ENCODE measurements at regions not wholly inside any gene's neighbourhood (a gene's known extent, or its start where the extent isn't known, plus 50 kb on each side); places are given as distances from the start of the nearest gene placed in this dataset.
"Not testable (repeated sequence)": the region's sequence is repeated elsewhere in the genome, so short reads cannot be mapped to it uniquely, and the experiment has no call there.

DNA sequence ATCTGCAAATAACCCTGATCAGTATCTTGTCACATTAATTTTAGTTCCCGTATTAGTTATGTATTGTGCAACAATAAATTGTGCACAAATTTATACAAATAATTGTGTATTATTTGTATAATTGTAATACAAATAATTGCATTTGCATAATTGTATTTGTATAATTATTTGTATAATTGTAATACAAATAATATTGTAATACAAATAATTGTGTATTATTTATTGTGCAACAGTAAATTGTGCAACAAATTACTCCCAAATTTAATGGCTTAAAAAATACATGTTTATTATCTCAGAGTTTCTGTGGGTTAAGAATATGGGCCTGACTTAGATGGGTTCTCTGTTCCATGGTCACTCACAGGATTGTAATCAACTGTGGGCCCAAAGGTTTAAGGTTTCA is 86.2 kb upstream of the SAMSN1 start:
- ChIA-PET POLR2A (no interaction called here), CTCF (no interaction called here)
- no peaks in the 10 kb centered on the region for H3K36me3 Mint-ChIP-seq
- H3K4me1 Mint-ChIP-seq (ENCODE audit: low read depth) = peaks cover 27% of the 10 kb centered on the region
- H3K4me3 Mint-ChIP-seq = no peak overlapping the region
- H3K27me3 Mint-ChIP-seq = no peaks in the 10 kb centered on the region
- DNase-seq = no peak
- intact Hi-C loops (cut with micrococcal nuclease) = no loop called here
- no peaks in the 10 kb centered on the region for H3K9me3 Mint-ChIP-seq
- no peak overlapping the region for H3K27ac Mint-ChIP-seq

DNA sequence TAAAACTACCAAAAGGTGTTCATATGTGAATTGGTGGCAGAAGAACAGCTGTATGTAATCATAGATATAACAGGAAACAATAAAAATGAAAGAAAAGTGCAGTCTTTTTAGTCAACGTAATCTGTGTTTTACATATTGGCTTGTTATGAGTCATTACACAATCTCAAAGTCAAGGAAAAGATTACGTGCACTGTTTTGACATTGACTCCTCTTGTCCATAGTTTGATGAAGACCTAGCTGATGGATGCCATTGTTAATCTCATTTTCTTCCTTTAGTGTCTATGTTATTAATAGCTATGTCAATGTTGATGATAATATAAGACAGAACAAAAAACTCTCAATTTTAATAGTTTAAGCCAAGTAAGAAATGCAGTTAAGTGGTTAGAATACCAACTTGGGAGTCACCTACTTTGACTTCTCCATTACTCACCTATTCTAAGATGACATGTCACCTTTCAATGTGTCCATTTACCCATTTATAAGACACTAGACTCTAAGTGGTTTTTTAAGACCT is 84.5 kb upstream of the SAMSN1 start:
- DNase-seq = no peak
- no peaks in the 10 kb centered on the region for H3K27me3 Mint-ChIP-seq
- H3K4me3 Mint-ChIP-seq = no peak overlapping the region
- peaks cover 5% of the 10 kb centered on the region for H3K9me3 Mint-ChIP-seq
- CTCF ChIA-PET = interaction anchor here (0.7 to 2.1 kb wide), 3 partner anchors 10 to 107 kb away, joined by 3 to 10 read pairs (median 3); no protein-coding TSS in a partner anchor
- intact Hi-C loops (cut with micrococcal nuclease) = loop anchor here (1.0 to 2.0 kb wide), 8 partner anchors 28 to 247 kb away; partner anchors contain the start of gene HSPA13
- H3K4me1 Mint-ChIP-seq (ENCODE audit: low read depth) = peaks cover 27% of the 10 kb centered on the region
- peak overlapping the region; percentile 70 for H3K27ac Mint-ChIP-seq
- H3K36me3 Mint-ChIP-seq = no peaks in the 10 kb centered on the region
- POLR2A ChIA-PET = interaction anchor here (0.6 to 1.6 kb wide), 3 partner anchors 19 to 247 kb away, joined by 3 read pairs; partner anchors contain the start of gene HSPA13

DNA sequence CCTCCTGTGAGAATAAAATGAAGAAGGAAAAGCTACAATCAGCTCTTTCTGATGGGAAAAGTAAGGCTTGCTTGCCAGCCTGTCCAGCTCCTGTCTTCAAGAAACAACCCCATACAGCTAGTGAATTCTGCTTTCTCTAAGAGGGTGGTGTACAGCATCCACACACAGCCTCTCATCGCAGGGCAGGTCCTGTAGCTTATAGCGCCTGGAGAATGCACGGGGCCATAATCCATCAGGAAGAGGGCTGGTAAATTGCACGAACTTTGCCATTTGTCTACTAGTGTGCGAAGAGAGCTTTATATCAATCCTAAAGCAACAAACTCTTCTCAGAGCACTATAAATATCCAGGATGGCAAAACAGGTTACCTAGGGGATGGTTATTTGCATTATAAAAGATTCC is 83.3 kb upstream of the SAMSN1 start:
- no peak for DNase-seq
- POLR2A ChIA-PET = interaction anchor here (1.0 kb wide), 1 partner anchor 246 kb away, joined by 3 read pairs; the partner anchor contains the start of gene HSPA13
- H3K4me3 Mint-ChIP-seq = no peak overlapping the region
- intact Hi-C loops (cut with micrococcal nuclease) = no loop called here
- no peaks in the 10 kb centered on the region for H3K27me3 Mint-ChIP-seq
- CTCF ChIA-PET = interaction anchor here (0.7 to 2.1 kb wide), 2 partner anchors 102 to 108 kb away, joined by 3 to 10 read pairs; no protein-coding TSS in a partner anchor
- no peak overlapping the region for H3K27ac Mint-ChIP-seq
- H3K36me3 Mint-ChIP-seq = peaks cover 3% of the 10 kb centered on the region
- peaks cover 27% of the 10 kb centered on the region for H3K4me1 Mint-ChIP-seq (ENCODE audit: low read depth)
- peaks cover 10% of the 10 kb centered on the region for H3K9me3 Mint-ChIP-seq

DNA sequence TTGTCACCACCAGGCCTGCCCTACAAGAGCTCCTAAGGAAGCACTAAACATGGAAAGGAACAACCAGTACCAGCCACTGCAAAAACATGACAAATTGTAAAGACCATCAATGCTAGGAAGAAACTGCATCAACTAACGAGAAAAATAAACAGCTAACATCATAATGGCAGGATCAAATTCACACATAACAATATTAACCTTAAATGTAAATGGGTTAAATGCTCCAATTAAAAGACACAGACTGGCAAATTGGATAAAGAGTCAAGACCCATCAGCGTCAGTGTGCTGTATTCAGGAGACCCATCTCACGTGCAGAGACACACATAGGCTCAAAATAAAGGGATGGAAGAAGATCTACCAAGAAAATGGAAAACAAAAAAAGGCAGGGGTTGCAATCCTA is 77.0 kb upstream of the SAMSN1 start:
- H3K27ac Mint-ChIP-seq; intact Hi-C loops (cut with micrococcal nuclease); POLR2A ChIA-PET; H3K4me3 Mint-ChIP-seq; DNase-seq; H3K27me3 Mint-ChIP-seq; CTCF ChIA-PET: not testable (repeated sequence)
- Mint-ChIP-seq H3K36me3 (peaks cover 14% of the 10 kb centered on the region), H3K9me3 (peaks cover 34% of the 10 kb centered on the region), H3K4me1 (ENCODE audit: low read depth) (peaks cover 12% of the 10 kb centered on the region)

DNA sequence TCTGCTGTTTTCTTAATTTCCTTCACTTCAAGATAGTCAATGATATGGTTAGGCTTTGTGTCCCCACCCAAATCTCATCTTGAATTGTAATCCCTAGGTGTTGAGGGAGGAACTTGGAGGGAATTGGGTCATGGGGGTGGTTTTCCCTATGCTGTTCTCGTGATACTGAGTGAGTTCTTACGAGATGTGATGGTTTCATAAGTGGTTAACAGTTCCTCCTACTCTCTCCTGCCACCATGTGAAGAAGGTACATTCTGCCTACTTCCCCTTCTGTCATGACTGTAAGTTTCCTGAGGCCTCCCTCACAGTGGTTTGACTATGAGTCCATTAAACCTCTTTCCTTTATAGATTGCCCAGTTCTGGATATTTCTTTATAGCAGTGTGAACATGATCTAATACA is 74.0 kb upstream of the SAMSN1 start:
- Mint-ChIP-seq H3K36me3 (peaks cover 12% of the 10 kb centered on the region), H3K4me1 (ENCODE audit: low read depth) (peaks cover 23% of the 10 kb centered on the region), H3K27ac (no peak overlapping the region), H3K27me3 (no peaks in the 10 kb centered on the region), H3K4me3 (no peak overlapping the region), H3K9me3 (peaks cover 25% of the 10 kb centered on the region)
- DNase-seq = no peak
- ChIA-PET POLR2A (no interaction called here), CTCF (interaction anchor here (0.7 kb wide), 1 partner anchor 16 kb away, joined by 3 read pairs; no protein-coding TSS in a partner anchor)
- intact Hi-C loops (cut with micrococcal nuclease) = no loop called here

DNA sequence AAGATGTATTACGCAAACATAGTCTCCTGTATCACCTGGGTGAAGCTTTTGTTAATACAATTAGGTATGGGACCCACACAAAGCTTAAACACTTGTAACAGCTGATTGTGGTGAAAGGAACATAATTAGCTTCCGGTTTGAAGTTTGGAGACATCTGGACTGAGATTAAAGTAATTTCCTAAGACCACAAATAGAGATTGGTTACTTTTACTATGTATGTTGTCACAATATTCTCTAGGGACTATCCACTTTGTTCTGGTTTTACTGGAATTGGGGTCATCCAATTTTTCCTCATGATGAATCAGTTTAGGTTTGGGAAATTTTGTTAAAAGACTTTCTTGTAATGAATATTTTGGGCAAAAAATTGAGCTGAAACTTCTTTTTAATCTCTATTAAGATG is 71.8 kb upstream of the SAMSN1 start:
- CTCF ChIA-PET = no interaction called here
- no peak for DNase-seq
- POLR2A ChIA-PET = no interaction called here
- peaks cover 20% of the 10 kb centered on the region for H3K9me3 Mint-ChIP-seq
- no peak overlapping the region for H3K27ac Mint-ChIP-seq
- peaks cover 12% of the 10 kb centered on the region for H3K36me3 Mint-ChIP-seq
- H3K4me3 Mint-ChIP-seq = no peak overlapping the region
- peaks cover 23% of the 10 kb centered on the region for H3K4me1 Mint-ChIP-seq (ENCODE audit: low read depth)
- no peaks in the 10 kb centered on the region for H3K27me3 Mint-ChIP-seq
- intact Hi-C loops (cut with micrococcal nuclease) = no loop called here

DNA sequence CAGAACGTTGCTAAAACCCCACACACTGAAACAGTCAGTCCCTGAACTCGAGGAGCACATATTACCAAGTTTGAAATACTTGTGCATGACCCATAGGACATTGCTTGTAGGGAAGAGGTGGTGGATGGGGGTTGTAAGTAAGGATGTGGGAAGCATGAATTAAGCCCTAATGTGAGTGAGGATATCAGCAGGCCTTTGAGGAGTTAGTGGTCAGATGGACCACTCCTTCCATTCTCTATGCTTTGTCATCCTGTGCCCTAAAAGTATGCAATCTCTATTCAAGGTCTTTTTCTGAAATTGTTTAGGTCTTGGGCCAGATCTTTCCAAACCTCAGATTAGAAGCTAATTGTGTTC is 70.9 kb upstream of the SAMSN1 start:
- peaks cover 12% of the 10 kb centered on the region for H3K9me3 Mint-ChIP-seq
- H3K4me3 Mint-ChIP-seq = no peak overlapping the region
- ChIA-PET CTCF (no interaction called here), POLR2A (no interaction called here)
- DNase-seq = no peak
- H3K27me3 Mint-ChIP-seq = no peaks in the 10 kb centered on the region
- intact Hi-C loops (cut with micrococcal nuclease) = no loop called here
- H3K4me1 Mint-ChIP-seq (ENCODE audit: low read depth) = peaks cover 23% of the 10 kb centered on the region
- peaks cover 9% of the 10 kb centered on the region for H3K36me3 Mint-ChIP-seq
- no peak overlapping the region for H3K27ac Mint-ChIP-seq

DNA sequence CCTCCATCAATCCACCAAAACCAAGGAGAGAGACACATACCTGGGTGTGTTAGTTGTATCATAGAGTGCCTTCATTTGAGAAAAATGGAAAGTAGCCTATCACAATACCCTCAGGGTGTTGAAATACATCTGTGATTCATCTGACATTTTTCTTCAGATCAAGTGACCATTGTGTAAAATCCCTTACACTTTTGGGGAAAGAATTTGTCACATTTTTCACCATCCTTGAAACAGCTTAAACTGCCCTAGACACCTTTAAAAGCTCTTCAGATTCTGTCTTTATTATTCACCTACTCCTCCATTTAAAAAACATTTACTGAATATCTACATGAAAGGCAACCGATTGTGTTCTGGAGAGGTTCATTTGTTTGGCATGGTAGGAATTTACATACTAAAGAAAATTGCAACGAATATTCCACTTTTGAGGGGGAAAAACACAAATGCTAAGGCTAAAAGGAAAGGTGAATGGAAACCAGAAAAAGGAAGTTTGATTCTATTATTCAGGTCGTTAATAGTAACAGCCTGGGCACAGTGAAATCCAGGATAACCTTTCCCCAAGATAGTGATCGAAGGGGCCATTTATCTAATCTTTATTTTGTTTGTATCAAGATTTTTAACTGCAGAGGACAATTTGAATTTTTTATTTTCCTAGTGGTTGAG is 70.4 kb upstream of the SAMSN1 start:
- CTCF ChIA-PET = no interaction called here
- no peak overlapping the region for H3K4me3 Mint-ChIP-seq
- no peak overlapping the region for H3K27ac Mint-ChIP-seq

DNA sequence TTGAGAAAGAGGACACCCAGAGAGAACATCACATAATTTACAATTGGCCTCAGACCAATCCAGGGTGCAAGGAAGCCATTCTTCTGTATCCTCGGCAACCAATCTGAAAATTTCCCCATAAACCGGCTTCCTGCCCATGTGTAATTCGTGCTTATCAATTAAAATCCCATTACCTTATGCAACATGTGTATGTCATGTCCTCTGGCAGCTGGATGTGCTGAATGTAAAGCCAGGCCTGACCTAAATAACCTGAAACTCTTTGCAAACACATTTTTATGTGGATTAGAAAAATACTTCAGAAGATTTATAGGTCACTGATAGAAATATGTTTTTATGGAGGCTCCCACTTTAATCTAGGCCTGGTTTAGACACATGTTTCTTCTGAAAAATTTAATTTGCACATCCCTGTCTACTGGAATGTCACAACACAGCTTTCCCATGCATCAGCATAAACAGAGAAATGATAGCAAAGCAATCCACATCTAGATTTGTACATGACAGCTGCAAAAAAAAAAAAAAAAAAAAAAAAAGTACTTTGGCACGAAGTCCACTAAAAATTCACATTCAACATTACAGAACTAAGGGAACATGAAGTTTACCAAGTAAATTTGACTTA is 69.4 kb upstream of the SAMSN1 start:
- no peak overlapping the region for H3K4me3 Mint-ChIP-seq
- peaks cover 10% of the 10 kb centered on the region for H3K36me3 Mint-ChIP-seq
- peaks cover 29% of the 10 kb centered on the region for H3K4me1 Mint-ChIP-seq (ENCODE audit: low read depth)
- intact Hi-C loops (cut with micrococcal nuclease) = no loop called here
- no peaks in the 10 kb centered on the region for H3K27me3 Mint-ChIP-seq
- POLR2A ChIA-PET = interaction anchor here (0.6 kb wide), 1 partner anchor 23 kb away, joined by 3 read pairs; no protein-coding TSS in a partner anchor
- peaks cover 13% of the 10 kb centered on the region for H3K9me3 Mint-ChIP-seq
- no peak overlapping the region for H3K27ac Mint-ChIP-seq
- DNase-seq = no peak
- CTCF ChIA-PET = no interaction called here

More for the DNA sequence above, 70.4 kb upstream of the SAMSN1 start:
- POLR2A ChIA-PET = no interaction called here
- intact Hi-C loops (cut with micrococcal nuclease) = no loop called here
- peaks cover 12% of the 10 kb centered on the region for H3K9me3 Mint-ChIP-seq
- no peak for DNase-seq
- H3K27me3 Mint-ChIP-seq = no peaks in the 10 kb centered on the region
- peaks cover 9% of the 10 kb centered on the region for H3K36me3 Mint-ChIP-seq
- H3K4me1 Mint-ChIP-seq (ENCODE audit: low read depth) = peaks cover 26% of the 10 kb centered on the region

DNA sequence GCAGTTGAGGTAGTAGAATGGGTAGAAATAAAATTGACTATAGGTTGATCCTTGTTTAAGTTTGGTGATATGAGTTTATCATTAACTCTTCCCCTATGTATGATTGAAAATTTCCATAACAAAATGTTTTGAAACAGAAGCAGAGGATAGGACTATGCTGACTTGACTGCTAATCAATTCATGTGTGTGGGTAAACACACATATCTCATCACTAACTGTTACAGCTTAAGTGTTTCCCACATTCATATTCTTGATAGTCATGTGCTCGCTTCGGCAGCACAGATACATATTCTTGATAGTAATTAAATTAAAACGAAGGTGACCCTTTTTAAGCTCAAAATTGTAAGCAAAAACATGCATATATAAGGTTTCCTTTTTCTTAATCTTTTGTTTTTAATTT is 68.2 kb upstream of the SAMSN1 start:
- no peak overlapping the region for H3K27ac Mint-ChIP-seq
- H3K9me3 Mint-ChIP-seq = peaks cover 5% of the 10 kb centered on the region
- ChIA-PET POLR2A (no interaction called here), CTCF (no interaction called here)
- H3K36me3 Mint-ChIP-seq = peaks cover 3% of the 10 kb centered on the region
- no peak overlapping the region for H3K4me3 Mint-ChIP-seq
- intact Hi-C loops (cut with micrococcal nuclease) = no loop called here
- DNase-seq = no peak
- H3K27me3 Mint-ChIP-seq = no peaks in the 10 kb centered on the region
- H3K4me1 Mint-ChIP-seq (ENCODE audit: low read depth) = peaks cover 25% of the 10 kb centered on the region

DNA sequence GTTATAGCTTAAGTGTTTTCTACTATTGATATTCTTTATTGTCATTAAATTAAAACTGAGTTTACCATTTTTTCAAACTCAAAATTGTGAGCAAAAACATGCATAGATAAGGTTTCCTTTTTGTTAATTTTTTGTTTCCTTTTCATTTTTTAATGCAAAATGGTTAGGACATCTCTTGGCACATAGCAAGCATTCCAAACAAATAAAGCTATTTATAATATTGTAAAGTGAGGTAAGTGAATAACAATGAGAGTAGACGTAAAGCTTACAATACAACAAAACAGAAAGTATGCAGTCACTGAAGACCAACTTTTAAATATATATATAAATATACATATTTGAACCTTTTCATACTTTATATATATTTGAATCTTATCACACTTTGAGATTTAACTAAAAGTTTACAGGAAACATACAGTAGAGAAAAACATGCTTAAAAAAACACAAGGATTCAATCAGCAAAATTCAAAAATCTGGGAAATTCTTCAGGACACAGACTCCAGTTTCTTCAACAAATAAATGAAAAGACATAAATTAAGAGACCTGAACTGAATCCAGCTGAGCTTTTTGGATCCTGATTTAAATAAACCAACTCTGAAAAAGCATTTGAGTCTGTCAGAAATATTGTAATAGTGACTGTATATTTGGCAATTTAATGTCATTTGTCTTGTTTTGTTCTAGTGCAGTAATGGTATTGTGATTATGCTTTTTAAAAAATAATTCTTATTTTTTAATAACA is 67.5 kb upstream of the SAMSN1 start:
- Mint-ChIP-seq H3K9me3 (peaks cover 5% of the 10 kb centered on the region), H3K36me3 (peaks cover 3% of the 10 kb centered on the region), H3K27me3 (no peaks in the 10 kb centered on the region), H3K4me1 (ENCODE audit: low read depth) (peaks cover 26% of the 10 kb centered on the region), H3K27ac (no peak overlapping the region), H3K4me3 (no peak overlapping the region)
- ChIA-PET POLR2A (no interaction called here), CTCF (no interaction called here)
- intact Hi-C loops (cut with micrococcal nuclease) = no loop called here
- DNase-seq = no peak

DNA sequence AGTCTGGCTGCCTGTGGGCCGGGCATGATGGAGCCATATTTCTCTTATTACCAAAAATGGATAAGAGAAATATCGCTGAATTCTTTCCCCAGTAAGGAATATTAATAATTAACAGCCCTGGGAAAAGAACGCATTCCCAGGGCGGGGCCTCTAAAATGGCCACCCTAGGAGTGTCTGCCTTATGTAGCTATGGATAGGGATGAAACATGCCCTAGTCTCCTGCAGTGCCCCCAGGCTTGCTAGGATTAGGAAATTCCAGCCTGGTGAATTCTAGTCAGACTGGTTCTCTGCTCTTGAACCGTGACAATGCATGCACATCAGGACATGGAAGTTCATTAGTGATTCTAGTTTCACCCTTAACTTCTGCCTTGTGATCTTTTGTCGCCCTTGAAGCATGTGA is 64.0 kb upstream of the SAMSN1 start:
- CTCF ChIA-PET; H3K27ac Mint-ChIP-seq; H3K4me3 Mint-ChIP-seq; intact Hi-C loops (cut with micrococcal nuclease); H3K9me3 Mint-ChIP-seq; DNase-seq; H3K27me3 Mint-ChIP-seq; POLR2A ChIA-PET; H3K36me3 Mint-ChIP-seq: not testable (repeated sequence)
- H3K4me1 Mint-ChIP-seq (ENCODE audit: low read depth) = peaks cover 12% of the 10 kb centered on the region

All from activated CD4-positive, alpha-beta memory T cell treated with anti-CD3 and anti-CD28 coated beads for 36 hours (primary cell).